DOHH2 (cell line): ENCODE measurements at regions not wholly inside any gene's neighbourhood (a gene's known extent, or its start where the extent isn't known, plus 50 kb on each side); places are given as distances from the start of the nearest gene placed in this dataset.
"Not testable (repeated sequence)": the region's sequence is repeated elsewhere in the genome, so short reads cannot be mapped to it uniquely, and the experiment has no call there.

Source experiments
- EZH2phosphoT487 ChIP-seq: fragments of 200-600 bp; sonication (generic); IDR thresholded peaks from 2 replicates; pipeline ENCODE4 v1.6.1; 2017; ENCODE audit warnings: borderline replicate concordance, mild to moderate bottlenecking, antibody characterized with exemption, low read length, moderate library complexity, mixed read lengths
- TF ChIP-seq, protein P1 (sequence below): fragments of 200-600 bp; sonication (generic); IDR thresholded peaks from one replicate; pipeline ENCODE4 v1.5.1; 2014; ENCODE audit warnings: antibody characterized with exemption, mild to moderate bottlenecking, low read depth, low read length; ENCODE audit not compliant: poor library complexity, severe bottlenecking

DNA sequence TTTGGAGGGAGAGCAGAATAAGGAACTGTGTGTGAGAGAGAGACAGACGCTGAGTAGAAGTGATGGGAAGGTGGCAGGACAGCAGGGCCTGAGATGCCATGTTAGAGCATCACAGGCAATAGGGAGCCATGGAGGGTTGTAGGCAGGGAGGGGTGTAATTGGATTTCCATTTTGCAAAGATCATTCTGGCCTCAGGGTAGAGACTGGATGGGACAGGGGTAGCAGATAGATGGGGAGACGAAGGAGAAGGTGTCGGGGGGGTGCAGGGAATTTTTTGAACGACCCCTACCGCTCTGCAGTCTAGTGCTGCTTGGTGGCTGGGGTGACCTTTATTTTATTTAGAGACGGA lies 106.4 kb downstream of the CRLF3 start:
- TF ChIP-seq, protein P1, sequence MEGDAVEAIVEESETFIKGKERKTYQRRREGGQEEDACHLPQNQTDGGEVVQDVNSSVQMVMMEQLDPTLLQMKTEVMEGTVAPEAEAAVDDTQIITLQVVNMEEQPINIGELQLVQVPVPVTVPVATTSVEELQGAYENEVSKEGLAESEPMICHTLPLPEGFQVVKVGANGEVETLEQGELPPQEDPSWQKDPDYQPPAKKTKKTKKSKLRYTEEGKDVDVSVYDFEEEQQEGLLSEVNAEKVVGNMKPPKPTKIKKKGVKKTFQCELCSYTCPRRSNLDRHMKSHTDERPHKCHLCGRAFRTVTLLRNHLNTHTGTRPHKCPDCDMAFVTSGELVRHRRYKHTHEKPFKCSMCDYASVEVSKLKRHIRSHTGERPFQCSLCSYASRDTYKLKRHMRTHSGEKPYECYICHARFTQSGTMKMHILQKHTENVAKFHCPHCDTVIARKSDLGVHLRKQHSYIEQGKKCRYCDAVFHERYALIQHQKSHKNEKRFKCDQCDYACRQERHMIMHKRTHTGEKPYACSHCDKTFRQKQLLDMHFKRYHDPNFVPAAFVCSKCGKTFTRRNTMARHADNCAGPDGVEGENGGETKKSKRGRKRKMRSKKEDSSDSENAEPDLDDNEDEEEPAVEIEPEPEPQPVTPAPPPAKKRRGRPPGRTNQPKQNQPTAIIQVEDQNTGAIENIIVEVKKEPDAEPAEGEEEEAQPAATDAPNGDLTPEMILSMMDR: not testable (repeated sequence)
- TF ChIP-seq EZH2phosphoT487: not testable (repeated sequence)
